HCT116 (cell line): ENCODE measurements at regions not wholly inside any gene's neighbourhood (a gene's known extent, or its start where the extent isn't known, plus 50 kb on each side); places are given as distances from the start of the nearest gene placed in this dataset.
A peak's percentile ranks its signal among the peaks of the same experiment; 100 is the strongest.

Experiments used
- ATAC-seq: fragments of 200-7000 bp; cut with Tn5 transposase; 2 replicates; pipeline ENCODE4 v1.9.1; 2020; ENCODE audit warnings: mild to moderate bottlenecking, moderate library complexity
- BruUV-seq: library from RNA; stranded (reverse); fragments of 400-500 nt; replicated peaks from 2 replicates; lab custom pipeline; 2021; lab: Mats Ljungman, UMichigan
- CTCF ChIA-PET: fragments of 300-600 bp; sonication (Branson Sonifier 250); formaldehyde crosslinking; loops from one replicate; lab custom pipeline; 2021; ENCODE audit warnings: antibody characterized with exemption; lab: Charles Lee
- POLR2A ChIA-PET: fragments of 300-600, 350-600 bp; sonication (Branson Sonifier 250); formaldehyde crosslinking; loops from one replicate; lab custom pipeline; 2021; ENCODE audit warnings: antibody characterized with exemption; lab: Charles Lee
- RAD21 ChIA-PET, 2 experiments: fragments of 300-600 bp; sonication (Branson Sonifier 250); formaldehyde crosslinking; loops; one replicate each; lab custom pipeline; 2023; ENCODE audit warnings: low total read pairs in 2 of 2; ENCODE audit not compliant: uncharacterized antibody in 2 of 2, unreplicated experiment in 2 of 2, low non-redundant PET in 1 of 2; lab: Charles Lee
- DNase-seq: peaks from one replicate; pipeline ENCODE4 v3.0.0-alpha.2; 2010; ENCODE audit warnings: low read depth, low spot score
- H2AFZ ChIP-seq: fragments of 200-600 bp; shearing (Covaris generic), sonication (generic); 2 replicates; pipeline ENCODE4 v1.6.1; 2017; ENCODE audit warnings: low read depth, mixed run types, mixed read lengths, antibody characterized with exemption, low read length; ENCODE audit not compliant: poor library complexity, severe bottlenecking
- H3K27ac ChIP-seq: 2 replicates; pipeline ENCODE4 v1.5.1; 2012; ENCODE audit warnings: low read depth, low read length
- H3K27me3 ChIP-seq: fragments of 200-600 bp; sonication (generic); 2 replicates; pipeline ENCODE4 v1.6.1; 2016; ENCODE audit warnings: mixed run types, low read length, mixed read lengths; ENCODE audit not compliant: insufficient read depth
- H3K36me3 ChIP-seq, 2 experiments: fragments of 200-500 bp in 1 of 2; fragments of 200-600 bp in 1 of 2; sonication (Bioruptor generic) in 1 of 2; sonication (generic) in 1 of 2; 2 replicates each; pipeline versions ENCODE4 v1.5.1 to v1.6.1; 2014 to 2016; ENCODE audit warnings: low read length in 2 of 2, inconsistent platforms in 1 of 2, mixed read lengths in 1 of 2, mixed run types in 1 of 2; ENCODE audit not compliant: insufficient read depth in 2 of 2, control insufficient read depth in 1 of 2
- H3K4me1 ChIP-seq, 2 experiments: fragments of 200-600 bp in 1 of 2; sonication (generic) in 1 of 2; 2 replicates each; pipeline versions ENCODE4 v1.5.1 to v1.6.1; 2012 to 2017; ENCODE audit warnings: low read length in 2 of 2, inconsistent platforms in 1 of 2, mild to moderate bottlenecking in 1 of 2, mixed read lengths in 1 of 2, mixed run types in 1 of 2, moderate library complexity in 1 of 2; ENCODE audit not compliant: insufficient read depth in 2 of 2, control insufficient read depth in 1 of 2
- H3K4me2 ChIP-seq: fragments of 200-600 bp; sonication (generic); 2 replicates; pipeline ENCODE4 v1.6.1; 2017; ENCODE audit warnings: mixed run types, low read length, mixed read lengths
- H3K4me3 ChIP-seq, 2 experiments: fragments of 200-600 bp in 1 of 2; sonication (generic) in 1 of 2; replicated peaks in 1 of 2; 2 replicates each; pipeline ENCODE4 v1.5.1; 2011 to 2016; ENCODE audit warnings: low read length in 2 of 2, control low read depth in 1 of 2, low read depth in 1 of 2, mild to moderate bottlenecking in 1 of 2, mixed read lengths in 1 of 2, mixed run types in 1 of 2
- H3K79me2 ChIP-seq: fragments of 200-600 bp; sonication (generic); 2 replicates; pipeline ENCODE4 v1.6.1; 2017; ENCODE audit warnings: mild to moderate bottlenecking, mixed run types, low read length, moderate library complexity, mixed read lengths; ENCODE audit not compliant: insufficient read depth
- H3K9ac ChIP-seq: fragments of 200-600 bp; sonication (generic); 2 replicates; pipeline ENCODE4 v1.6.1; 2016; ENCODE audit warnings: low read length, mixed read lengths
- H3K9me2 ChIP-seq: fragments of 200-600 bp; sonication (generic), shearing (Covaris generic); 2 replicates; pipeline ENCODE4 v1.6.1; 2017; ENCODE audit warnings: mixed run types, mild to moderate bottlenecking, moderate library complexity; ENCODE audit not compliant: insufficient read depth
- H3K9me3 ChIP-seq, 2 experiments: fragments of 200-500 bp in 1 of 2; fragments of 200-600 bp in 1 of 2; sonication (Bioruptor generic) in 1 of 2; sonication (generic) in 1 of 2; 2 replicates each; pipeline ENCODE4 v1.6.1; 2014 to 2017; ENCODE audit warnings: low read length in 2 of 2, mixed read lengths in 2 of 2, inconsistent platforms in 1 of 2, low read depth in 1 of 2, mild to moderate bottlenecking in 1 of 2, mixed run types in 1 of 2, moderate library complexity in 1 of 2; ENCODE audit not compliant: control insufficient read depth in 1 of 2, insufficient read depth in 1 of 2
- H4K20me1 ChIP-seq: fragments of 200-600 bp; sonication (generic), shearing (Covaris generic); 2 replicates; pipeline ENCODE4 v1.6.1; 2017; ENCODE audit warnings: mixed run types, mild to moderate bottlenecking, moderate library complexity; ENCODE audit not compliant: insufficient read depth
- CBX3 ChIP-seq: IDR thresholded peaks from 2 replicates; pipeline ENCODE4 v1.6.1; 2012; ENCODE audit warnings: low read depth
- EGR1 ChIP-seq: IDR thresholded peaks from 2 replicates; pipeline ENCODE4 v1.6.1; 2012; ENCODE audit warnings: low read depth
- EZH2phosphoT487 ChIP-seq: fragments of 200-600 bp; IDR thresholded peaks from 2 replicates; pipeline ENCODE4 v1.6.1; 2018; ENCODE audit warnings: antibody characterized with exemption, borderline replicate concordance
- FOSL1 ChIP-seq: IDR thresholded peaks from 2 replicates; pipeline ENCODE4 v1.6.1; 2012; ENCODE audit warnings: low read depth
- JUND ChIP-seq: IDR thresholded peaks from 2 replicates; pipeline ENCODE4 v1.6.1; 2012
- RAD21 ChIP-seq: IDR thresholded peaks from 2 replicates; pipeline ENCODE4 v1.6.1; 2012; ENCODE audit warnings: low read depth, mild to moderate bottlenecking
- SIN3A ChIP-seq: IDR thresholded peaks from 2 replicates; pipeline ENCODE4 v1.6.1; 2012; ENCODE audit warnings: low read depth
- SP1 ChIP-seq: IDR thresholded peaks from 2 replicates; pipeline ENCODE4 v1.6.1; 2012; ENCODE audit warnings: low read depth
- SRF ChIP-seq: IDR thresholded peaks from 2 replicates; pipeline ENCODE4 v1.6.1; 2012; ENCODE audit warnings: low read depth
- TCF7L2 ChIP-seq: IDR thresholded peaks from 2 replicates; pipeline ENCODE4 v1.7.0; 2011; ENCODE audit warnings: borderline replicate concordance, inconsistent platforms; ENCODE audit not compliant: insufficient read depth, insufficient read length; ENCODE audit errors: extremely low read depth
- intact Hi-C: fragments of 100-400 bp; cut with micrococcal nuclease; formaldehyde crosslinking; loops from 2 replicates; pipeline ENCODE4 v1.10.0; 2022
- TF ChIP-seq, protein P1 (sequence below): IDR thresholded peaks from 2 replicates; pipeline ENCODE4 v1.6.1; 2012

DNA sequence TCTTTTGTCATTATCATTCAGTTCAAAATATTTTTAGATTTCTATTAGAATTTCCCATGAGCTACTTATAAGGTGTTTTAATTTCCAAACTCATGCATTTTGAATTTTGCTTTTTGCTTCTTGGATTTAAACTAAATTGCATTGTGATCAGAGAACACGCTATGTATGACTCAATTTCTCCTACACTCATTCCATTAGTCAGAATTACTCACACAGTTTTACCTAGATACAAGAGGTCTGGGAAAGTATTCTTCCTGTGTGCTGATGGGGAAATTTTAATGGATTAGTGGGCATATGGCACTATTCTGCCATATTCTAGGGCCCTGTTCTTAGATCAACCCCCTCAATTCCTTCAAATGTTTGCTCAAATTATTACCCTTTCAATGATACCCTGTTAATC lies 49.9 kb upstream of the BMP5 start:
- Histone ChIP-seq H3K36me3 (no peaks in the 10 kb centered on the region), H3K9ac (no peak overlapping the region), H3K79me2 (no peaks in the 10 kb centered on the region), H3K27me3 (no peaks in the 10 kb centered on the region), H3K27ac (no peak overlapping the region), H3K9me3 (no peaks in the 10 kb centered on the region), H3K9me2 (no peaks in the 10 kb centered on the region), H4K20me1 (no peaks in the 10 kb centered on the region), H3K4me2 (no peak overlapping the region), H2AFZ (no peak overlapping the region), H3K4me3 (no peak overlapping the region), H3K4me1 (peaks cover 0 to 3% of the 10 kb centered on the region in 2 experiments; a peak in 1 of 4 replicates)
- BruUV-seq: no TSS peak
- CTCF ChIA-PET: no interaction called here
- TF ChIP-seq SP1 (peak; percentile 62), SIN3A (no peak), SRF (peak; percentile 52; the same call in 1 of the 2 replicates), TCF7L2 (no peak), JUND (peak; percentile 86), FOSL1 (peak; percentile 97), CBX3 (peak; percentile 49; the same call in 1 of the 2 replicates), RAD21 (no peak), EZH2phosphoT487 (no peak), EGR1 (peak; percentile 27; the same call in 1 of the 2 replicates)
- TF ChIP-seq, protein P1, sequence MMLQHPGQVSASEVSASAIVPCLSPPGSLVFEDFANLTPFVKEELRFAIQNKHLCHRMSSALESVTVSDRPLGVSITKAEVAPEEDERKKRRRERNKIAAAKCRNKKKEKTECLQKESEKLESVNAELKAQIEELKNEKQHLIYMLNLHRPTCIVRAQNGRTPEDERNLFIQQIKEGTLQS: no peak
- ATAC-seq (no peak), DNase-seq (peak; percentile 45)
- RAD21 ChIA-PET: no interaction called here
- intact Hi-C loops: no loop called here
- POLR2A ChIA-PET: no interaction called here
